ENCODE measurements at regions not wholly inside any gene's neighbourhood (a gene's known extent, or its start where the extent isn't known, plus 50 kb on each side); places are given as distances from the start of the nearest gene placed in this dataset.

GRCh38 chr9:20264896-20265295 lies 357.4 kb downstream of the MLLT3 start:
- no peak for TF ChIP-seq POLR2AphosphoS2 (IDR thresholded peaks at IDR 0.05; ENCODE audit: low read length)
- TF ChIP-seq STAT5B (CRISPR knock-in tag; IDR thresholded peaks at IDR 0.05), result no peak
- no peak for TF ChIP-seq CTBP1 (IDR thresholded peaks at IDR 0.05; ENCODE audit: borderline replicate concordance)
- no peak for TF ChIP-seq POLR2AphosphoS5 (IDR thresholded peaks at IDR 0.05; ENCODE audit: control insufficient read depth, insufficient read depth, low read depth, low read length)
- TF ChIP-seq, protein P1, sequence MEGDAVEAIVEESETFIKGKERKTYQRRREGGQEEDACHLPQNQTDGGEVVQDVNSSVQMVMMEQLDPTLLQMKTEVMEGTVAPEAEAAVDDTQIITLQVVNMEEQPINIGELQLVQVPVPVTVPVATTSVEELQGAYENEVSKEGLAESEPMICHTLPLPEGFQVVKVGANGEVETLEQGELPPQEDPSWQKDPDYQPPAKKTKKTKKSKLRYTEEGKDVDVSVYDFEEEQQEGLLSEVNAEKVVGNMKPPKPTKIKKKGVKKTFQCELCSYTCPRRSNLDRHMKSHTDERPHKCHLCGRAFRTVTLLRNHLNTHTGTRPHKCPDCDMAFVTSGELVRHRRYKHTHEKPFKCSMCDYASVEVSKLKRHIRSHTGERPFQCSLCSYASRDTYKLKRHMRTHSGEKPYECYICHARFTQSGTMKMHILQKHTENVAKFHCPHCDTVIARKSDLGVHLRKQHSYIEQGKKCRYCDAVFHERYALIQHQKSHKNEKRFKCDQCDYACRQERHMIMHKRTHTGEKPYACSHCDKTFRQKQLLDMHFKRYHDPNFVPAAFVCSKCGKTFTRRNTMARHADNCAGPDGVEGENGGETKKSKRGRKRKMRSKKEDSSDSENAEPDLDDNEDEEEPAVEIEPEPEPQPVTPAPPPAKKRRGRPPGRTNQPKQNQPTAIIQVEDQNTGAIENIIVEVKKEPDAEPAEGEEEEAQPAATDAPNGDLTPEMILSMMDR (IDR thresholded peaks at IDR 0.05 in 2 of 3, conservative IDR thresholded peaks at IDR 0.05 in 1 of 3; ENCODE audit: insufficient read depth in 2 of 3, low read depth in 1 of 3, low read length in 3 of 3), result no peak
- TF ChIP-seq HCFC1 (IDR thresholded peaks at IDR 0.05; ENCODE audit: low read depth, low read length), result no peak
- TF ChIP-seq NFE2L1 (tag; IDR thresholded peaks at IDR 0.05; ENCODE audit: borderline replicate concordance, low read depth), result no peak
